BLaER1 treated with 17β-estradiol and CSF1 and Interleukin-3, amounts not matched to agents 10 nM and 100 nM (cell line): ENCODE measurements at regions not wholly inside any gene's neighbourhood (a gene's known extent, or its start where the extent isn't known, plus 50 kb on each side); places are given as distances from the start of the nearest gene placed in this dataset.

ENCODE experiments used
- H3K27ac ChIP-seq, 11 experiments: shearing (Covaris generic); formaldehyde crosslinking; 2 replicates each; pipeline ENCODE4 v1.8.1; 2022
- H3K27me3 ChIP-seq, 11 experiments: shearing (Covaris generic); formaldehyde crosslinking; 2 replicates each; pipeline ENCODE4 v1.8.1; 2022
- H3K36me3 ChIP-seq, 11 experiments: shearing (Covaris generic); formaldehyde crosslinking; 2 replicates each; pipeline ENCODE4 v1.8.1; 2022
- H3K4me1 ChIP-seq, 10 experiments: shearing (Covaris generic); formaldehyde crosslinking; 2 replicates each; pipeline ENCODE4 v1.8.1; 2022
- H3K4me2 ChIP-seq, 11 experiments: shearing (Covaris generic); formaldehyde crosslinking; 2 replicates each; pipeline ENCODE4 v1.8.1; 2022
- H3K4me3 ChIP-seq, 10 experiments: shearing (Covaris generic); formaldehyde crosslinking; 2 replicates each; pipeline ENCODE4 v1.8.1; 2022
- H3K9ac ChIP-seq, 11 experiments: shearing (Covaris generic); formaldehyde crosslinking; 2 replicates each; pipeline ENCODE4 v1.8.1; 2022
- H3K9me3 ChIP-seq, 11 experiments: shearing (Covaris generic); formaldehyde crosslinking; replicated peaks in 1 of 11; 2 replicates each; pipeline ENCODE4 v1.8.1; 2022
- H4K20me1 ChIP-seq, 11 experiments: shearing (Covaris generic); formaldehyde crosslinking; 2 replicates each; pipeline ENCODE4 v1.8.1; 2022
- Cebpa-rat ChIP-seq, 11 experiments: shearing (Covaris generic); IDR thresholded peaks; 2 replicates each; pipeline ENCODE4 v1.8.1; 2022

DNA sequence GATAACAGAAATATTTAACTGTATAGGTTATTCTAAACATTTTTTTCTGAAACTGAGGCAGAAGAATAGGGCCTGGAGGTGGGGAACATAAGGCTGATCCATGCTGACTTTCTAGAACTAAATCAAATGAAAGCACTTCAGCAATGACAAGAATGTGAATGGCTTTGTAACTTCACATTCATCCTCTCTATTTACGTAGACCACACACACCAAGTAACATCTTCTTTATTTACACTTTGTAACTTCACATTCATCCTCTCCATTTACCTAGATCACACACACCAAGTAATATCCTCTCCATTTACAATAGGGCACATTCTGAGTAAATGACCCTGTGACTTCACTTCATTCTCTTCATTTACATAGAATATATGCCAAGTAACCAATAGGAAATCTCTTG, 251.8 kb upstream of the CDH9 start:
- Histone ChIP-seq H3K4me2 (no peak overlapping the region), H3K27me3 (no peaks in the 10 kb centered on the region), H4K20me1 (no peaks in the 10 kb centered on the region), H3K9ac (no peak overlapping the region), H3K36me3 (no peaks in the 10 kb centered on the region), H3K4me3 (no peak overlapping the region), H3K4me1 (no peaks in the 10 kb centered on the region), H3K9me3 (peaks cover 0 to 10% (median 0%) of the 10 kb centered on the region in 11 experiments; a peak in 4 of 22 replicates), H3K27ac (no peak overlapping the region)
- TF ChIP-seq Cebpa-rat (IDR thresholded peaks at IDR 0.05) = no peak

DNA sequence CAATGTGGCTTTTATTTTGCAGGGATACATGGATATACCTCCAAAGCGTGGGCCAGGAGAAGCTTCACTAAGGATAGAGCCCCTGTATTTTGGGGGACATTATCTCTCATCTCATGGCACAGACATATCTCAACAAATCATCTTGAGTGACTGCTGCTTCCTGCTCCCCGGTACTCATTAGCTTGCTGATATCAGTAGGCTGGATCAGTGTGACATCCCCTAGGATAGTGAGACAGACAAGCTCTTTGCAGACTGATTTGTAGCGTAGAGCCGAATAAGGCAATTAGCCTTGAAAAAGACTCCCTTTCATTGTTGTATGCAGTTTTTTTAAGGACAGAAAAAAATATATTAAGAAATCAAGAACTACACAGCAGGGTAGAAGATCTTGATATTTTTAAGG, 237.7 kb upstream of the CDH9 start:
- H3K4me3 ChIP-seq = no peak overlapping the region
- no peak overlapping the region for H3K27ac ChIP-seq
- no peaks in the 10 kb centered on the region for H3K27me3 ChIP-seq
- TF ChIP-seq Cebpa-rat (IDR thresholded peaks at IDR 0.05) = no peak
- no peaks in the 10 kb centered on the region for H3K4me1 ChIP-seq
- H4K20me1 ChIP-seq = no peaks in the 10 kb centered on the region
- H3K9ac ChIP-seq = no peak overlapping the region
- no peaks in the 10 kb centered on the region for H3K9me3 ChIP-seq
- H3K4me2 ChIP-seq = no peak overlapping the region
- H3K36me3 ChIP-seq = no peaks in the 10 kb centered on the region

DNA sequence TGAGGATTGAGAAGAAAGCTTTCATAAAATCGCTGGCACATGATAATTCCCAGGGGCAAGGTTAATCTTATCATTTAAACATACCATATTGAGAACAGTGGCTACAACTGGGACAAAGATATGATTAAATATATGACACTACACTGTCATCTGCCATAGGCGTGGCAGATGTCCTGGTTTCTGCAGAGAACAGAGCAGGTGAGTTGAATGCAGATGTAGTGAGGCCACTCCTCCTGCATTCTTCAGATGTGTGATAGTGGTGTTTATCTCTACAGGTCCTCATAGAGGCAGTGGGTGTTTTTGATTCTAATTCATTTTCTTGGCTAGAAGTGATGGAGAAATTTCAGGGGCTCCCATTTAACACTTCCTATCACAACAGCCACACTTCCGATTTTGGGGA, 237.0 kb upstream of the CDH9 start:
- Histone ChIP-seq H3K4me3 (no peak overlapping the region), H3K9me3 (no peaks in the 10 kb centered on the region), H3K36me3 (no peaks in the 10 kb centered on the region), H3K9ac (no peak overlapping the region), H3K4me2 (no peak overlapping the region), H3K27ac (no peak overlapping the region), H4K20me1 (no peaks in the 10 kb centered on the region), H3K27me3 (no peaks in the 10 kb centered on the region), H3K4me1 (no peaks in the 10 kb centered on the region)
- TF ChIP-seq Cebpa-rat (IDR thresholded peaks at IDR 0.05) = no peak

DNA sequence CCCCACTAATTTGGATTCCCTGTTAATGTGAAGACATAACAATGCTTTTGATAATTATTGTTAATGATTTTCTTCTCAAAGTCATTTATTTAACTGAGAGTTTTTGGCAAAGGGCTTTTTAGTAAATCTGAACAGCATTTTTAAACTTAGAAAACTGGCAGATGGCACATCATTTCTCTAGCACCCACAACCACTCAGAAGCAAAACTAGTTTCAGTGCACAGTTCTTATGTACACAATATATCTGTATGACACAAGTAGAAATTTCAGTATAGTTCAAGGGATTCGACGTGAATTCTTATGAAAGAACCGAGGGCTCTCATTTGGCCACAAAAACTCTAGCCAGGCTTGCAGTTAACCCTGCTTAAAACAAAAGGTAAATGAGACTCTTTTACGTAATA, 231.4 kb upstream of the CDH9 start:
- Histone ChIP-seq H3K4me2 (no peak overlapping the region), H3K27me3 (no peaks in the 10 kb centered on the region), H3K9ac (no peak overlapping the region), H3K36me3 (no peaks in the 10 kb centered on the region), H3K4me1 (no peaks in the 10 kb centered on the region), H4K20me1 (no peaks in the 10 kb centered on the region), H3K27ac (no peak overlapping the region), H3K4me3 (no peak overlapping the region), H3K9me3 (peaks cover 8 to 24% (median 12%) of the 10 kb centered on the region in 11 experiments; a peak in 16 of 22 replicates)
- no peak for TF ChIP-seq Cebpa-rat (IDR thresholded peaks at IDR 0.05)

DNA sequence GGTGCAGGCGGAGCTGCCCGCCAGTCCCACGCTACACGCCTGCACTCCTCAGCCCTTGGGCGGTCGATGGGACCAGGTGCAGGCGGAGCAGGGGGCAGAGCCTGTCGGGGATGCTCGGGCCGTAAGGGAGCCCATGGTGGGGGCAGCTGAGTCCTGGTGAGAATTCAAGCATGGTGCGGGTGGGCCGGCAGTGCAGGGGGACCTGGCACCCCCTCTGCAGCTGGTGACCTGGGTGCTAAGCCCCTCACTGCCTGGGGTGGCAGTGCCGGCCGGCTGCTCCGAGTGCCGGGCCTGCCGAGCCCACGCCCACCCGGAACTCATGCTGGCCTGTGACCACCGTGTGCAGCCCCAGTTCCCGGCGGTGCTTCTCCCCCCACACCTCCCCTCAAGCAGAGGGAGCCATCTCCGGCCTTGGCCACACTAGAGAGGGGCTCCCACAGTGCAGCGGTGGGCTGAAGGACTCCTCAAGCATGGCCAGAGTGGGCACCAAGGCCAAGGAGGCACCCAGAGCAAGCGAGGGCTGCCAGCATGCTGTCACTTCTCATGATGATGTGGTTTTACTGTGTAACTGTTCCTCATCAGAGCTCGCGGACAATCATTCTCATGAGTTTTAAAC, 228.9 kb upstream of the CDH9 start:
- no peaks in the 10 kb centered on the region for H3K27me3 ChIP-seq
- H3K4me3 ChIP-seq = no peak overlapping the region
- no peak overlapping the region for H3K9ac ChIP-seq
- no peak overlapping the region for H3K4me2 ChIP-seq
- H3K9me3 ChIP-seq = peaks cover 25 to 43% (median 32%) of the 10 kb centered on the region in 11 experiments
- H4K20me1 ChIP-seq = no peaks in the 10 kb centered on the region
- no peak overlapping the region for H3K27ac ChIP-seq
- no peaks in the 10 kb centered on the region for H3K4me1 ChIP-seq
- TF ChIP-seq Cebpa-rat (IDR thresholded peaks at IDR 0.05) = no peak
- H3K36me3 ChIP-seq = no peaks in the 10 kb centered on the region

DNA sequence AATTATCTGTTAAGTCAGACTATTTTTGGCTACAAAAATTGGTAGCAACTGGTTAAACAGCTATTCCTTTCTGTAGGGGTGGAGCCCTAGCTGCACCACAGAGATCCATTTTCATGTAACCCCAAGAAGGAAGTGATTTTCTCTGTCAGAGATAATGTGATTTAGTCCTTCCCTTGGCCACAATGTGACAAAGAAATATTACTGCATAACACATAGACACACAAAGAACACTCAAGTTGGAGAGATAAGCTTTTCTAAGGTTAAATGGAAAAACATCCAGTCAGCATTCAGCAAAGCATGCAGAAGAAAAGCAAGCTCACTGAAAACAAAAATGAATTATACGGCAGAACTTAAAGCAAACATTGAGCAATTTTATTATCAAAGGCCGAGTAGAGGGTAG, 227.8 kb upstream of the CDH9 start:
- Histone ChIP-seq H3K36me3 (no peaks in the 10 kb centered on the region), H3K9ac (no peak overlapping the region), H3K4me1 (no peaks in the 10 kb centered on the region), H3K27me3 (no peaks in the 10 kb centered on the region), H3K4me2 (no peak overlapping the region), H4K20me1 (no peaks in the 10 kb centered on the region), H3K9me3 (peaks cover 25 to 43% (median 32%) of the 10 kb centered on the region in 11 experiments), H3K27ac (no peak overlapping the region), H3K4me3 (no peak overlapping the region)
- no peak for TF ChIP-seq Cebpa-rat (IDR thresholded peaks at IDR 0.05)

DNA sequence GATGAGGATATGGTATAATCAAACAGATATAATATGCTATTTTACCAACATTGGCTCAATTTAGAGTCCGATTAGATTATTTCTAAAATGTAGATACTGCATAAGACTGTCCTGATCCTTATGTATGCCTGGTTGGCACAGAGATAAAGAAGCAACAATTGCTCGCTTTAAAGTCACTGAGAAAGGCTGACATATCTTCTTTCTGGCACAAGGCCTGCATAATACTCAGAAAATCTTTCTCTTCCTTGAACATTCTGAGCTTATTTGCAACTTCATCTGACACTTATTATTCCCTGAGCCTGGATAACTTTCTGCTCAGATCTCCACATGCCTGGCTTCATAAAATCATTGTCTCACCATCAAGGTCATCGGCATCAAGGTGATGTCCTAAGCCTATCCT, 219.3 kb upstream of the CDH9 start:
- Histone ChIP-seq H3K27ac (no peak overlapping the region), H3K27me3 (no peaks in the 10 kb centered on the region), H4K20me1 (no peaks in the 10 kb centered on the region), H3K9me3 (peaks cover 0 to 4% (median 0%) of the 10 kb centered on the region in 11 experiments; a peak in 3 of 22 replicates), H3K4me3 (no peak overlapping the region), H3K4me2 (no peak overlapping the region), H3K9ac (no peak overlapping the region), H3K36me3 (no peaks in the 10 kb centered on the region), H3K4me1 (no peaks in the 10 kb centered on the region)
- TF ChIP-seq Cebpa-rat (IDR thresholded peaks at IDR 0.05) = no peak

DNA sequence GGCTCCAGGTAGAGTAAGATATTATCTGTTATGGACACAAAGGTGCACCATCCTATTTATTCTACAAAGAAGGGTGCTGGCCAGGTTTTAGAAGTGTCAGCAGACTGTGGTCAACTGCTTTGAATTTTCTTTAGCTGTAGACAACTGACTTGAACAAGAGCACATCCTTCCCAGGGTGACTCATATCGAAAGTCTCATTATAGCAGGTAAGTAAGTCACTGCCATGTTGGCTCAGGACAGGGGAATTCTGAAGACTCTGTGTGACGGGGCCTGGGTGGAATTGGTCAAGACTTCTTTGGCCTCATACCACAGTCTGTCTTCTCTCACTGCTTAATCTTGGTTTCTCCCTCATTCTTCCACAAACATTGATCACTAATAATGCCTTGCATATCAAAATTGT, 214.5 kb upstream of the CDH9 start:
- Histone ChIP-seq H3K27ac (no peak overlapping the region), H3K36me3 (no peaks in the 10 kb centered on the region), H3K4me2 (no peak overlapping the region), H3K4me3 (no peak overlapping the region), H4K20me1 (no peaks in the 10 kb centered on the region), H3K9ac (no peak overlapping the region), H3K27me3 (no peaks in the 10 kb centered on the region), H3K4me1 (no peaks in the 10 kb centered on the region), H3K9me3 (no peaks in the 10 kb centered on the region)
- no peak for TF ChIP-seq Cebpa-rat (IDR thresholded peaks at IDR 0.05)

DNA sequence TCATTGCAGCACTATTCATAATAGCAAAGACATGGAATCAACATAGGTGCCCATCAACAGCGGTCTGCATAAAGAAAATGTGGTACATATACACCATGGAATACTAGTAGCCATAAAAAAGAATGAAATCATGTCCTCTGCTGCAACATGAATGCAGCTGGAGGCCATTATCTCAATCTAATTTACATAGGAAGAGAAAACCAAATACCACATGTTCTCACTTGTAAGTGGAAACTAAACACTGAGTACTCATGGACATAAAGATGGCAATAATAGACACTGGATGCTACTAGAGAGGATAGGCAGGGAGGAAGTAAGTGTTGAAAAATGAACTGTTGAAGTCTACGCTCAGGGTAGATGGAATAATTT, 203.9 kb upstream of the CDH9 start:
- no peaks in the 10 kb centered on the region for H3K36me3 ChIP-seq
- no peak overlapping the region for H3K4me3 ChIP-seq
- H3K9ac ChIP-seq = peak overlapping the region in 1 of 11 experiments; percentile 13; a peak in 1 of 22 replicates
- peaks cover 0 to 31% (median 0%) of the 10 kb centered on the region in 10 experiments; a peak in 6 of 20 replicates for H3K4me1 ChIP-seq
- H3K4me2 ChIP-seq = peak overlapping the region in 3 of 11 experiments; percentile 8 to 67 (median 63); a peak in 4 of 22 replicates
- H4K20me1 ChIP-seq = no peaks in the 10 kb centered on the region
- H3K9me3 ChIP-seq = peaks cover 0 to 8% (median 0%) of the 10 kb centered on the region in 11 experiments; a peak in 2 of 22 replicates
- no peak for TF ChIP-seq Cebpa-rat (IDR thresholded peaks at IDR 0.05)
- peak overlapping the region in 4 of 11 experiments; percentile 5 to 77 (median 33); a peak in 5 of 22 replicates for H3K27ac ChIP-seq
- no peaks in the 10 kb centered on the region for H3K27me3 ChIP-seq
